NCI-H1694 treated with DMSO at 0.1 percent for 48 hours (cell line): ENCODE measurements at regions not wholly inside any gene's neighbourhood (a gene's known extent, or its start where the extent isn't known, plus 50 kb on each side); places are given as distances from the start of the nearest gene placed in this dataset.
"Not testable (repeated sequence)": the region's sequence is repeated elsewhere in the genome, so short reads cannot be mapped to it uniquely, and the experiment has no call there.

Source experiments
- DNase-seq: peaks from one replicate; lab custom pipeline; 2025; lab: John Stamatoyannopoulos, UW

GRCh38 chr19:28619816-28620429 is 593.0 kb downstream of the UQCRFS1 start:
- no peak for DNase-seq

GRCh38 chr19:28618504-28618903 is 594.4 kb downstream of the UQCRFS1 start:
- DNase-seq = no peak

- DNase-seq = no peak
These were observed 597.0 kb downstream of the UQCRFS1 start for GRCh38 chr19:28615966-28616365.

GRCh38 chr19:28615546-28615916 is 597.4 kb downstream of the UQCRFS1 start:
- DNase-seq = no peak

GRCh38 chr19:28614634-28615545 is 598.1 kb downstream of the UQCRFS1 start:
- no peak for DNase-seq

GRCh38 chr19:28612275-28612769 is 600.6 kb downstream of the UQCRFS1 start:
- DNase-seq = no peak

GRCh38 chr19:28611227-28611914 is 601.6 kb downstream of the UQCRFS1 start:
- DNase-seq = not testable (repeated sequence)

GRCh38 chr19:28610731-28611130 is 602.2 kb downstream of the UQCRFS1 start:
- DNase-seq = no peak

GRCh38 chr19:28609944-28610343 is 603.0 kb downstream of the UQCRFS1 start:
- DNase-seq = no peak

- no peak for DNase-seq
These were observed 603.7 kb downstream of the UQCRFS1 start for GRCh38 chr19:28609091-28609755.

- DNase-seq = no peak
These were observed 604.7 kb downstream of the UQCRFS1 start for GRCh38 chr19:28608292-28608691.

- no peak for DNase-seq
These were observed 605.8 kb downstream of the UQCRFS1 start for GRCh38 chr19:28607066-28607583.

GRCh38 chr19:28606269-28607032 is 606.5 kb downstream of the UQCRFS1 start:
- no peak for DNase-seq

GRCh38 chr19:28605501-28606268 is 607.3 kb downstream of the UQCRFS1 start:
- no peak for DNase-seq

- DNase-seq = no peak
These were observed 609.5 kb downstream of the UQCRFS1 start for GRCh38 chr19:28603453-28603852.

GRCh38 chr19:28602675-28603298 is 610.2 kb downstream of the UQCRFS1 start:
- no peak for DNase-seq

- DNase-seq = no peak
These were observed 611.1 kb downstream of the UQCRFS1 start for GRCh38 chr19:28601723-28602440.

- DNase-seq = no peak
These were observed 614.1 kb downstream of the UQCRFS1 start for GRCh38 chr19:28598861-28599260.

- DNase-seq = no peak
These were observed 616.3 kb downstream of the UQCRFS1 start for GRCh38 chr19:28596561-28597071.
